CD4-positive, alpha-beta T cell (primary cell): ENCODE measurements at regions not wholly inside any gene's neighbourhood (a gene's known extent, or its start where the extent isn't known, plus 50 kb on each side); places are given as distances from the start of the nearest gene placed in this dataset.

Source experiments
- ATAC-seq: fragments of 200-7000 bp; cut with Tn5 transposase; one replicate; pipeline ENCODE4 v1.10.0; 2022; ENCODE audit warnings: mild to moderate bottlenecking; ENCODE audit not compliant: poor library complexity
- CTCF ChIA-PET: fragments of 350-600 bp; sonication (Branson Sonifier 250); formaldehyde crosslinking; loops from one replicate; lab custom pipeline; 2021; ENCODE audit warnings: antibody characterized with exemption, inconsistent platforms; lab: Charles Lee
- POLR2A ChIA-PET: fragments of 350-600 bp; sonication (Branson Sonifier 250); formaldehyde crosslinking; loops from one replicate; lab custom pipeline; 2021; ENCODE audit warnings: antibody characterized with exemption, inconsistent platforms; lab: Charles Lee
- DNase-seq, 14 experiments: peaks; one replicate each; pipeline ENCODE4 v3.0.0-alpha.2; 2013 to 2020; ENCODE audit warnings: mixed read lengths in 2 of 14
- H3K27ac ChIP-seq, 2 donors: one replicate each; pipeline versions ENCODE4 v1.5.1 to v1.7.0; 2013; ENCODE audit warnings: low read length in 2 of 2, low read depth in 1 of 2, mild to moderate bottlenecking in 1 of 2
- H3K27me3 ChIP-seq, 2 experiments: 1 replicate in 1 of 2; 2 replicates in 1 of 2; pipeline versions ENCODE4 v1.6.1 to v1.7.0; 2013; ENCODE audit warnings: low read length in 2 of 2, control low read depth in 1 of 2, mild to moderate bottlenecking in 1 of 2, moderate library complexity in 1 of 2; ENCODE audit not compliant: insufficient read depth in 2 of 2, control insufficient read depth in 1 of 2
- H3K36me3 ChIP-seq: one replicate; pipeline ENCODE4 v1.6.1; 2013; ENCODE audit warnings: low read length, control low read depth; ENCODE audit not compliant: insufficient read depth
- H3K4me1 ChIP-seq: one replicate; pipeline ENCODE4 v1.6.1; 2013; ENCODE audit warnings: low read length, control low read depth; ENCODE audit not compliant: insufficient read depth
- H3K4me3 ChIP-seq: one replicate; pipeline ENCODE4 v1.5.1; 2013; ENCODE audit warnings: mild to moderate bottlenecking, low read length, moderate library complexity
- H3K9me3 ChIP-seq, 2 experiments: 1 replicate in 1 of 2; 2 replicates in 1 of 2; pipeline versions ENCODE4 v1.6.1 to v1.7.0; 2013; ENCODE audit warnings: low read length in 2 of 2, mild to moderate bottlenecking in 2 of 2, control low read depth in 1 of 2, moderate library complexity in 1 of 2; ENCODE audit not compliant: control insufficient read depth in 1 of 2, insufficient read depth in 1 of 2
- H3K27ac Mint-ChIP-seq: one replicate; pipeline ENCODE4 v1.8.0; 2020; ENCODE audit warnings: mixed read lengths
- H3K27me3 Mint-ChIP-seq: one replicate; pipeline ENCODE4 v1.8.0; 2021; ENCODE audit warnings: mixed read lengths
- H3K36me3 Mint-ChIP-seq: one replicate; pipeline ENCODE4 v1.8.0; 2021; ENCODE audit warnings: low read depth, mixed read lengths
- H3K4me1 Mint-ChIP-seq: one replicate; pipeline ENCODE4 v1.8.0; 2021; ENCODE audit warnings: low read depth, mixed read lengths
- H3K4me3 Mint-ChIP-seq: one replicate; pipeline ENCODE4 v1.8.0; 2020; ENCODE audit warnings: mild to moderate bottlenecking, mixed read lengths
- H3K9me3 Mint-ChIP-seq: one replicate; pipeline ENCODE4 v1.8.0; 2020; ENCODE audit warnings: mixed read lengths
- intact Hi-C, 2 experiments: fragments of 100-400 bp; cut with DNase I in 1 of 2; cut with micrococcal nuclease in 1 of 2; formaldehyde crosslinking; loops; one replicate each; pipeline versions ENCODE4 v1.15.1 to v1.9.0; 2023 to 2025; cut with DNase I, micrococcal nuclease
- TF ChIP-seq, protein P1 (sequence below): fragments of 200-600 bp; IDR thresholded peaks from one replicate; pipeline ENCODE4 v1.8.0; 2022; ENCODE audit warnings: antibody characterized with exemption, mild to moderate bottlenecking

DNA sequence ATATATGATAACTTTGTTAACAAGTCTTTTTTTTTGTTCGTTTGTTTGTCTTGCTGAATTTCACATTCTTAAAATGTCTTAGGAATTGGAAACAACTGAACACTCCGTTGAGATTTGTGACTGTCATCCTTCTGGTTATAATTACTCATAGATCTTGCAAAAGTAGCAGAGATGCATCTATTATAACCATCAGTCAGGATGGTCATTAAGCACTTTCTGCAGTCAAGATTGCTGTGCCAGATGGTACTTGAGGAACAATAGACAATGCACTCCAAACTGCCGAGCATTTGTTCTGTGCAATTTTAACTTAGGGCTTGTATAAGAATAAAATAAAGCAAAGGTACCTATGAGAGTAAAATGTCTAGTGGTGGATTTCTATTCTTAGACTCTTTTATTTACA is 710.1 kb upstream of the KCND2 start:
- no peak overlapping the region for H3K4me3 ChIP-seq
- H3K27ac ChIP-seq = no peak overlapping the region
- no peaks in the 10 kb centered on the region for H3K27me3 ChIP-seq
- H3K4me1 ChIP-seq = no peaks in the 10 kb centered on the region
- no peaks in the 10 kb centered on the region for H3K36me3 ChIP-seq
- Mint-ChIP-seq H3K36me3 (no peaks in the 10 kb centered on the region), H3K27ac (no peak overlapping the region), H3K4me1 (no peaks in the 10 kb centered on the region), H3K9me3 (peaks cover 4% of the 10 kb centered on the region), H3K27me3 (no peaks in the 10 kb centered on the region), H3K4me3 (no peak overlapping the region)
- DNase-seq (no peak), ATAC-seq (no peak)
- ChIA-PET CTCF (no interaction called here), POLR2A (no interaction called here)
- H3K9me3 ChIP-seq = peaks cover 0 to 4% of the 10 kb centered on the region in 2 experiments
- intact Hi-C loops = no loop called here
- TF ChIP-seq, protein P1, sequence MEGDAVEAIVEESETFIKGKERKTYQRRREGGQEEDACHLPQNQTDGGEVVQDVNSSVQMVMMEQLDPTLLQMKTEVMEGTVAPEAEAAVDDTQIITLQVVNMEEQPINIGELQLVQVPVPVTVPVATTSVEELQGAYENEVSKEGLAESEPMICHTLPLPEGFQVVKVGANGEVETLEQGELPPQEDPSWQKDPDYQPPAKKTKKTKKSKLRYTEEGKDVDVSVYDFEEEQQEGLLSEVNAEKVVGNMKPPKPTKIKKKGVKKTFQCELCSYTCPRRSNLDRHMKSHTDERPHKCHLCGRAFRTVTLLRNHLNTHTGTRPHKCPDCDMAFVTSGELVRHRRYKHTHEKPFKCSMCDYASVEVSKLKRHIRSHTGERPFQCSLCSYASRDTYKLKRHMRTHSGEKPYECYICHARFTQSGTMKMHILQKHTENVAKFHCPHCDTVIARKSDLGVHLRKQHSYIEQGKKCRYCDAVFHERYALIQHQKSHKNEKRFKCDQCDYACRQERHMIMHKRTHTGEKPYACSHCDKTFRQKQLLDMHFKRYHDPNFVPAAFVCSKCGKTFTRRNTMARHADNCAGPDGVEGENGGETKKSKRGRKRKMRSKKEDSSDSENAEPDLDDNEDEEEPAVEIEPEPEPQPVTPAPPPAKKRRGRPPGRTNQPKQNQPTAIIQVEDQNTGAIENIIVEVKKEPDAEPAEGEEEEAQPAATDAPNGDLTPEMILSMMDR = no peak

DNA sequence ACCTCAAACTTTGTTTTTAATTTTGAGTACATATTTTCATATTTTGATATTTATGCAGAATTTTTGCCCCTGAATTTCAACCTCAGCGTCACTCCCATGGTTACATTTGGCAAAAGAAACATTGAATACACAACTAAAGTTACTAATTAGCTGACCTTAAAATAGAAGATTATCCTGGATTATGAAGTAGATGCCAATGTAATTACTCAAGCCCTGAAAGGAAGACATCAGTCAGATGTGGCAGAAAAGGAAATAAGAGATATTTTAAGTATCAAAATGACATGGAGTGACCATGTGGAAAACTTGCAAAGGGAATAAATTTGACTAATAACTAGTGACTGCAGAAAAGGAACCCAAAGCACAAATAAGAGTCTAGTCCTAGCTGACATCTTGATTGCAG is 701.3 kb upstream of the KCND2 start:
- TF ChIP-seq, protein P1 = no peak
- no peak overlapping the region for H3K27ac Mint-ChIP-seq
- no peaks in the 10 kb centered on the region for H3K36me3 Mint-ChIP-seq
- ChIA-PET CTCF (no interaction called here), POLR2A (no interaction called here)
- intact Hi-C loops = no loop called here
- DNase-seq = no peak
- H3K27me3 Mint-ChIP-seq = no peaks in the 10 kb centered on the region
- ATAC-seq = no peak
- H3K4me3 Mint-ChIP-seq = no peak overlapping the region
- Histone ChIP-seq H3K36me3 (no peaks in the 10 kb centered on the region), H3K27ac (no peak overlapping the region), H3K4me3 (no peak overlapping the region), H3K9me3 (peaks cover 0 to 18% of the 10 kb centered on the region in 2 experiments), H3K4me1 (no peaks in the 10 kb centered on the region), H3K27me3 (no peaks in the 10 kb centered on the region)
- no peaks in the 10 kb centered on the region for H3K4me1 Mint-ChIP-seq
- H3K9me3 Mint-ChIP-seq = peaks cover 11% of the 10 kb centered on the region

DNA sequence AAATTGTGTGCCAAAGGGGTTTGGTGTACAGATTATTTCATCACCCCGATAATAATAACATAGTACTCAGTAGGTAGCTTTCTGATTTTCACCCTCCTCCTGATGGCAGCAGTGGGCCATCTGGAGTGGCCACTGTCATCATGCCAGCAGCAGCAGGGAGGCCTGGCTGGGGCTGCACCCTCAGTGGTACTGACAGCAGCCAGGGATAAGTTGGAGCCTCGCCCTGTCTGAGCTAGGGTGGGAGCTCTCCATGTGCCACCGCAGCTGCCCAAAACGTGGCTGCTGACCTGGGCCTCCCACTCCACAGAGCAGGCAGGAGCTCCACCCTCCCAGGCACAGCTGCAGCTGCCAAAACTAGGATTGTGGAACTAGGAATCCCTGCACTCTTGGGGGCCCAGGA is 700.8 kb upstream of the KCND2 start:
- DNase-seq = no peak
- peaks cover 0 to 17% of the 10 kb centered on the region in 2 experiments for H3K9me3 ChIP-seq
- ChIA-PET CTCF (no interaction called here), POLR2A (no interaction called here)
- ATAC-seq = no peak
- no peaks in the 10 kb centered on the region for H3K4me1 ChIP-seq
- Mint-ChIP-seq H3K4me1 (no peaks in the 10 kb centered on the region), H3K9me3 (peaks cover 11% of the 10 kb centered on the region), H3K27ac (no peak overlapping the region), H3K4me3 (no peak overlapping the region), H3K27me3 (no peaks in the 10 kb centered on the region), H3K36me3 (no peaks in the 10 kb centered on the region)
- TF ChIP-seq, protein P1 = no peak
- H3K27ac ChIP-seq = no peak overlapping the region
- H3K36me3 ChIP-seq = no peaks in the 10 kb centered on the region
- intact Hi-C loops = no loop called here
- no peaks in the 10 kb centered on the region for H3K27me3 ChIP-seq
- H3K4me3 ChIP-seq = no peak overlapping the region
